ENCODE measurements at regions not wholly inside any gene's neighbourhood (a gene's known extent, or its start where the extent isn't known, plus 50 kb on each side); places are given as distances from the start of the nearest gene placed in this dataset.

DNA sequence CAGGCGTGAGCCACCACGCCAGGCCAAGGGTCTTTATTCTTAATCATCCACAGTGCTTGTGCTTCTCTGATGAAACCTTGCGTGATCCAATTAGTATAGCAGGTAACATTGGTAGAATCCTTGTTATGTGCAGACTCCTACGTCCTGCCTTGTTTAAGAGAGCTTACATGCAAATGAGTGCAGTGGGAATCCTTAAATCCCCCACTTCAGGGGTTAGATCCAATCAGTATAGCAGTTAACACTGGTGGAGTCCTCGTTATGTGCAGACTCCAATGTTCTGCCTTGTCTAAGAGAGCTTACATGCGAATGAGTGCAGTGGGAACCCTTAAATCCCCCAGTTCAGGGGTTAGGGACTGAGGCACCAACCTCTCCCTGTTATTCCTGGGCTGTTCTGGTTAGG, 193.4 kb downstream of the SEMA6A start:
- Histone ChIP-seq H3K4me1 (ENCODE audit: insufficient read depth, low read length) (no peaks in the 10 kb centered on the region), H4K20me1 (ENCODE audit: insufficient read depth, low read length) (no peaks in the 10 kb centered on the region), H3K79me2 (ENCODE audit: insufficient read depth, low read length) (no peaks in the 10 kb centered on the region), H2AFZ (ENCODE audit: low read depth, low read length) (no peak overlapping the region), H3K9ac (ENCODE audit: low read depth, low read length) (no peak overlapping the region), H3K27ac (ENCODE audit: low read length) (no peak overlapping the region), H3K4me3 (ENCODE audit: low read depth in 1 of 2, low read length in 2 of 2) (no peak overlapping the region), H3K4me2 (ENCODE audit: insufficient read depth, low read length) (no peak overlapping the region), H3K27me3 (ENCODE audit: insufficient read depth, low read length, poor library complexity) (no peaks in the 10 kb centered on the region), H3K36me3 (ENCODE audit: insufficient read depth, low read length) (no peaks in the 10 kb centered on the region), H3K9me3 (ENCODE audit: insufficient read depth, low read length, severe bottlenecking) (no peaks in the 10 kb centered on the region)
- DNase-seq (no peak), ATAC-seq (ENCODE audit: insufficient read depth, low read depth) (no peak)
- TF ChIP-seq EZH2 (IDR thresholded peaks at IDR 0.05; ENCODE audit: borderline replicate concordance, low read depth, low read length, severe bottlenecking) (no peak), CTCF (IDR thresholded peaks at IDR 0.05; ENCODE audit: borderline replicate concordance, extremely low read depth, low read length, poor library complexity, severe bottlenecking) (no peak)

DNA sequence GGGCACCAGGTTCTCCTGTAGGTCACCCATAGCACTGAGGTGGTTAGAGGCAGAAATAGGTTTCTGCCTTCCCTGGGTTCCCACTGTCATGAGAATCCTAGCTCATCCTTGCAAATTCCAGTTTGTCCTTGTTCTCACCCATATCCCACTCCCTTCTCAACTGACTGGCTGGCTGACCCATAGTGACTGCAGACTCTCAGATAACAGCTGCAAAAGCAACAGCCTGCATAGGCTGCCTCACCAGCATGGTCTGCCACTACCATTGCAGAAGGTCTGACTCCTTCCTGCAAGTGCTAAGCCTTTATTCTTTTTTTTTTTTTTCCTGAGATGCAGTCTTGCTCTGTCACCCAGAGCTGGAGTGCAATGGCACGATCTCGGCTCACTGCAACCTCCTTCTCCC, 194.0 kb downstream of the SEMA6A start:
- Histone ChIP-seq H3K4me1 (ENCODE audit: insufficient read depth, low read length) (no peaks in the 10 kb centered on the region), H3K4me2 (ENCODE audit: insufficient read depth, low read length) (no peak overlapping the region), H3K9me3 (ENCODE audit: insufficient read depth, low read length, severe bottlenecking) (no peaks in the 10 kb centered on the region), H3K36me3 (ENCODE audit: insufficient read depth, low read length) (no peaks in the 10 kb centered on the region), H3K4me3 (ENCODE audit: low read depth in 1 of 2, low read length in 2 of 2) (no peak overlapping the region), H3K27me3 (ENCODE audit: insufficient read depth, low read length, poor library complexity) (no peaks in the 10 kb centered on the region), H3K79me2 (ENCODE audit: insufficient read depth, low read length) (no peaks in the 10 kb centered on the region), H3K9ac (ENCODE audit: low read depth, low read length) (no peak overlapping the region), H4K20me1 (ENCODE audit: insufficient read depth, low read length) (no peaks in the 10 kb centered on the region), H2AFZ (ENCODE audit: low read depth, low read length) (no peak overlapping the region), H3K27ac (ENCODE audit: low read length) (no peak overlapping the region)
- TF ChIP-seq EZH2 (IDR thresholded peaks at IDR 0.05; ENCODE audit: borderline replicate concordance, low read depth, low read length, severe bottlenecking) (no peak), CTCF (IDR thresholded peaks at IDR 0.05; ENCODE audit: borderline replicate concordance, extremely low read depth, low read length, poor library complexity, severe bottlenecking) (no peak)
- ATAC-seq (ENCODE audit: insufficient read depth, low read depth) (no peak), DNase-seq (no peak)

- Histone ChIP-seq H3K79me2 (ENCODE audit: insufficient read depth, low read length) (no peaks in the 10 kb centered on the region), H4K20me1 (ENCODE audit: insufficient read depth, low read length) (no peaks in the 10 kb centered on the region), H3K27ac (ENCODE audit: low read length) (no peak overlapping the region), H3K9ac (ENCODE audit: low read depth, low read length) (no peak overlapping the region), H3K4me3 (ENCODE audit: low read depth in 1 of 2, low read length in 2 of 2) (no peak overlapping the region), H3K36me3 (ENCODE audit: insufficient read depth, low read length) (no peaks in the 10 kb centered on the region), H3K4me2 (ENCODE audit: insufficient read depth, low read length) (no peak overlapping the region), H2AFZ (ENCODE audit: low read depth, low read length) (no peak overlapping the region), H3K27me3 (ENCODE audit: insufficient read depth, low read length, poor library complexity) (no peaks in the 10 kb centered on the region), H3K4me1 (ENCODE audit: insufficient read depth, low read length) (no peaks in the 10 kb centered on the region), H3K9me3 (ENCODE audit: insufficient read depth, low read length, severe bottlenecking) (no peaks in the 10 kb centered on the region)
- no peak for ATAC-seq (ENCODE audit: insufficient read depth, low read depth)
- TF ChIP-seq EZH2 (IDR thresholded peaks at IDR 0.05; ENCODE audit: borderline replicate concordance, low read depth, low read length, severe bottlenecking), result no peak
- no peak for DNase-seq
Observed at GRCh38 chr5:116379306-116379705, 195.3 kb downstream of the SEMA6A start.

DNA sequence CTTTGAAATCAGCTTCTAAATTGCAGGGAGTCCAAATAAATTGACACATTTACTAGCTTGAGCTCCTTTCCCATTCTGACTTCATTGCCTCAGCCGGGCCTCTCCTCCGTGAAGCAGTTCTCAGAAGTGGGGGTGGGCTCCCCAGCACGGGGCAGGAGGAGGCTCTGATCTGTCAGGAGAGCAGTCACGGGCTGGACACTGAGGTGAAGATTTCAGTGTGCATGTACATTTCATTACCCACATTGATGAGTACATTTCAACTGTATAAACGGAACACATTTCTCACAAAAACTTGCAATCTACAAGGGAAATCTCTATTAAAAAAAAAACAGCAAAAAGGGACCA, 195.9 kb downstream of the SEMA6A start:
- ATAC-seq (ENCODE audit: insufficient read depth, low read depth), result no peak
- H3K27ac ChIP-seq (ENCODE audit: low read length), result no peak overlapping the region
- no peak overlapping the region for H2AFZ ChIP-seq (ENCODE audit: low read depth, low read length)
- no peaks in the 10 kb centered on the region for H3K79me2 ChIP-seq (ENCODE audit: insufficient read depth, low read length)
- H3K9ac ChIP-seq (ENCODE audit: low read depth, low read length), result no peak overlapping the region
- H3K9me3 ChIP-seq (ENCODE audit: insufficient read depth, low read length, severe bottlenecking), result no peaks in the 10 kb centered on the region
- DNase-seq, result no peak
- TF ChIP-seq CTCF (IDR thresholded peaks at IDR 0.05; ENCODE audit: borderline replicate concordance, extremely low read depth, low read length, poor library complexity, severe bottlenecking) (no peak), EZH2 (IDR thresholded peaks at IDR 0.05; ENCODE audit: borderline replicate concordance, low read depth, low read length, severe bottlenecking) (no peak)
- H3K4me2 ChIP-seq (ENCODE audit: insufficient read depth, low read length), result no peak overlapping the region
- no peaks in the 10 kb centered on the region for H4K20me1 ChIP-seq (ENCODE audit: insufficient read depth, low read length)
- no peak overlapping the region for H3K4me3 ChIP-seq (ENCODE audit: low read depth in 1 of 2, low read length in 2 of 2)
- H3K27me3 ChIP-seq (ENCODE audit: insufficient read depth, low read length, poor library complexity), result no peaks in the 10 kb centered on the region
- no peaks in the 10 kb centered on the region for H3K4me1 ChIP-seq (ENCODE audit: insufficient read depth, low read length)
- no peaks in the 10 kb centered on the region for H3K36me3 ChIP-seq (ENCODE audit: insufficient read depth, low read length)
